Ramos (cell line): ENCODE measurements at regions not wholly inside any gene's neighbourhood (a gene's known extent, or its start where the extent isn't known, plus 50 kb on each side); places are given as distances from the start of the nearest gene placed in this dataset.
"Not testable (repeated sequence)": the region's sequence is repeated elsewhere in the genome, so short reads cannot be mapped to it uniquely, and the experiment has no call there.

Source experiments
- in situ Hi-C: fragments of 300-500 bp; cut with MboI; formaldehyde crosslinking; loops from one replicate; pipeline ENCODE4 v1.14.3; 2022; ENCODE audit warnings: low sequenced_read_pairs; ENCODE audit not compliant: unreplicated experiment

GRCh38 chr3:178211086-178211485, 325.1 kb upstream of the KCNMB2 start:
- in situ Hi-C loops, result not testable (repeated sequence)

- in situ Hi-C loops, result no loop called here
Measured at GRCh38 chr3:178217479-178217878, 318.8 kb upstream of the KCNMB2 start.

GRCh38 chr3:178218231-178218630, 318.0 kb upstream of the KCNMB2 start:
- in situ Hi-C loops, result no loop called here

GRCh38 chr3:178219661-178220060, 316.6 kb upstream of the KCNMB2 start:
- in situ Hi-C loops, result not testable (repeated sequence)

- in situ Hi-C loops, result no loop called here
Measured at GRCh38 chr3:178223876-178224275, 312.4 kb upstream of the KCNMB2 start.

- in situ Hi-C loops, result no loop called here
Measured at GRCh38 chr3:178226094-178226493, 310.1 kb upstream of the KCNMB2 start.

GRCh38 chr3:178231645-178232044, 304.6 kb upstream of the KCNMB2 start:
- in situ Hi-C loops, result no loop called here

GRCh38 chr3:178233371-178234071, 302.7 kb upstream of the KCNMB2 start:
- in situ Hi-C loops, result no loop called here

GRCh38 chr3:178236555-178237277, 299.5 kb upstream of the KCNMB2 start:
- in situ Hi-C loops, result no loop called here

- in situ Hi-C loops, result no loop called here
Measured at GRCh38 chr3:178238179-178238578, 298.1 kb upstream of the KCNMB2 start.

GRCh38 chr3:178244733-178245709, 291.2 kb upstream of the KCNMB2 start:
- in situ Hi-C loops, result no loop called here

GRCh38 chr3:178246004-178246403, 290.2 kb upstream of the KCNMB2 start:
- in situ Hi-C loops, result no loop called here

- in situ Hi-C loops, result no loop called here
Measured at GRCh38 chr3:178255315-178255714, 280.9 kb upstream of the KCNMB2 start.

GRCh38 chr3:178257491-178257890, 278.7 kb upstream of the KCNMB2 start:
- in situ Hi-C loops, result no loop called here

- in situ Hi-C loops, result no loop called here
Measured at GRCh38 chr3:178258121-178258520, 278.1 kb upstream of the KCNMB2 start.

- in situ Hi-C loops, result no loop called here
Measured at GRCh38 chr3:178259703-178260102, 276.5 kb upstream of the KCNMB2 start.

GRCh38 chr3:178260887-178261565, 275.2 kb upstream of the KCNMB2 start:
- in situ Hi-C loops, result no loop called here

- in situ Hi-C loops, result no loop called here
Measured at GRCh38 chr3:178263236-178263916, 272.9 kb upstream of the KCNMB2 start.

- in situ Hi-C loops, result no loop called here
Measured at GRCh38 chr3:178267158-178267844, 268.9 kb upstream of the KCNMB2 start.
